HepG2 (cell line): ENCODE measurements at regions not wholly inside any gene's neighbourhood (a gene's known extent, or its start where the extent isn't known, plus 50 kb on each side); places are given as distances from the start of the nearest gene placed in this dataset.
A peak's percentile ranks its signal among the peaks of the same experiment; 100 is the strongest.

Experiments used
- BRCA1 ChIP-seq: sonication (generic); formaldehyde crosslinking; IDR thresholded peaks from 2 replicates; pipeline ENCODE4 v1.4.0; 2020; ENCODE audit warnings: missing genetic modification reagents
- HMG20B ChIP-seq: conservative IDR thresholded peaks from 2 replicates; pipeline ENCODE4 v1.6.1; 2016; ENCODE audit warnings: missing genetic modification reagents, missing compliant biosample characterization
- KAT7 ChIP-seq: IDR thresholded peaks from 2 replicates; pipeline ENCODE4 v1.6.1; 2018; ENCODE audit warnings: borderline replicate concordance, missing compliant biosample characterization
- KDM2A ChIP-seq: sonication (generic); formaldehyde crosslinking; IDR thresholded peaks from 2 replicates; pipeline ENCODE4 v1.4.0; 2020; ENCODE audit warnings: low read depth, missing genetic modification reagents, borderline replicate concordance
- MAFK ChIP-seq, 2 experiments: IDR thresholded peaks in 1 of 2; conservative IDR thresholded peaks in 1 of 2; 2 replicates each; pipeline ENCODE4 v1.6.1; 2011; ENCODE audit warnings: improper control_type of control experiment in 2 of 2, low read length in 2 of 2
- NBN ChIP-seq: fragments of 450-650 bp; conservative IDR thresholded peaks from 2 replicates; pipeline ENCODE4 v1.6.1; 2017
- PAX8 ChIP-seq: sonication (generic); formaldehyde crosslinking; IDR thresholded peaks from 2 replicates; pipeline ENCODE4 v1.8.0; 2022; ENCODE audit warnings: mild to moderate bottlenecking, missing genetic modification reagents, borderline replicate concordance
- PCBP1 ChIP-seq: fragments of 200-400 bp; formaldehyde crosslinking; IDR thresholded peaks from 2 replicates; pipeline ENCODE4 v1.6.1; 2017; ENCODE audit warnings: mild to moderate bottlenecking, low read depth, low read length, borderline replicate concordance
- PRPF4 ChIP-seq: fragments of 200-400 bp; formaldehyde crosslinking; IDR thresholded peaks from 2 replicates; pipeline ENCODE4 v1.6.1; 2016; ENCODE audit warnings: low read length, low read depth; ENCODE audit not compliant: poor library complexity, severe bottlenecking
- SAP130 ChIP-seq: IDR thresholded peaks from 2 replicates; pipeline ENCODE4 v1.6.1; 2016; ENCODE audit warnings: low read depth
- SKI ChIP-seq: fragments of 450-650 bp; IDR thresholded peaks from one replicate; pipeline ENCODE4 v1.6.1; 2018; ENCODE audit warnings: mild to moderate bottlenecking; ENCODE audit not compliant: partially characterized antibody
- SMAD9 ChIP-seq: sonication (generic); formaldehyde crosslinking; IDR thresholded peaks from 2 replicates; pipeline ENCODE4 v1.5.1; 2020; ENCODE audit warnings: mild to moderate bottlenecking, missing genetic modification reagents
- ZC3H4 ChIP-seq: sonication (generic); formaldehyde crosslinking; IDR thresholded peaks from 2 replicates; pipeline ENCODE4 v1.4.0; 2020; ENCODE audit warnings: missing genetic modification reagents, borderline replicate concordance
- ZFX ChIP-seq: sonication (generic); formaldehyde crosslinking; IDR thresholded peaks from 2 replicates; pipeline ENCODE4 v1.4.0; 2020; ENCODE audit warnings: mild to moderate bottlenecking, low read depth, missing genetic modification reagents, moderate library complexity
- ZMYM4 ChIP-seq: sonication (generic); formaldehyde crosslinking; IDR thresholded peaks from 2 replicates; pipeline ENCODE4 v1.8.1; 2023; ENCODE audit warnings: mild to moderate bottlenecking, missing genetic modification reagents
- ZNF30 ChIP-seq: sonication (generic); formaldehyde crosslinking; IDR thresholded peaks from 2 replicates; pipeline ENCODE4 v1.5.0; 2020; ENCODE audit warnings: mild to moderate bottlenecking, missing genetic modification reagents
- ZNF451 ChIP-seq: sonication (generic); formaldehyde crosslinking; IDR thresholded peaks from 2 replicates; pipeline ENCODE4 v1.5.0; 2020; ENCODE audit warnings: mild to moderate bottlenecking, missing genetic modification reagents
- ZNF496 ChIP-seq: sonication (generic); formaldehyde crosslinking; IDR thresholded peaks from 2 replicates; pipeline ENCODE4 v1.8.1; 2023; ENCODE audit warnings: mild to moderate bottlenecking, moderate library complexity, missing genetic modification reagents; ENCODE audit not compliant: insufficient replicate concordance
- ZNF570 ChIP-seq: sonication (generic); formaldehyde crosslinking; IDR thresholded peaks from 2 replicates; pipeline ENCODE4 v1.4.0; 2020; ENCODE audit warnings: mild to moderate bottlenecking, missing genetic modification reagents, borderline replicate concordance
- ZNF615 ChIP-seq: sonication (generic); formaldehyde crosslinking; IDR thresholded peaks from 2 replicates; pipeline ENCODE4 v1.5.0; 2020; ENCODE audit warnings: mild to moderate bottlenecking, missing genetic modification reagents, borderline replicate concordance
- ZSCAN31 ChIP-seq: sonication (generic); formaldehyde crosslinking; IDR thresholded peaks from 2 replicates; pipeline ENCODE4 v1.5.0; 2020; ENCODE audit warnings: low read depth, mild to moderate bottlenecking, missing genetic modification reagents
- TF ChIP-seq, protein P1 (sequence below): sonication (generic); formaldehyde crosslinking; IDR thresholded peaks from 2 replicates; pipeline ENCODE4 v1.4.0; 2020; ENCODE audit warnings: missing genetic modification reagents, borderline replicate concordance
- TF ChIP-seq, protein P2 (sequence below): sonication (generic); formaldehyde crosslinking; IDR thresholded peaks from 2 replicates; pipeline ENCODE4 v1.4.0; 2020; ENCODE audit warnings: low read depth, missing genetic modification reagents

DNA sequence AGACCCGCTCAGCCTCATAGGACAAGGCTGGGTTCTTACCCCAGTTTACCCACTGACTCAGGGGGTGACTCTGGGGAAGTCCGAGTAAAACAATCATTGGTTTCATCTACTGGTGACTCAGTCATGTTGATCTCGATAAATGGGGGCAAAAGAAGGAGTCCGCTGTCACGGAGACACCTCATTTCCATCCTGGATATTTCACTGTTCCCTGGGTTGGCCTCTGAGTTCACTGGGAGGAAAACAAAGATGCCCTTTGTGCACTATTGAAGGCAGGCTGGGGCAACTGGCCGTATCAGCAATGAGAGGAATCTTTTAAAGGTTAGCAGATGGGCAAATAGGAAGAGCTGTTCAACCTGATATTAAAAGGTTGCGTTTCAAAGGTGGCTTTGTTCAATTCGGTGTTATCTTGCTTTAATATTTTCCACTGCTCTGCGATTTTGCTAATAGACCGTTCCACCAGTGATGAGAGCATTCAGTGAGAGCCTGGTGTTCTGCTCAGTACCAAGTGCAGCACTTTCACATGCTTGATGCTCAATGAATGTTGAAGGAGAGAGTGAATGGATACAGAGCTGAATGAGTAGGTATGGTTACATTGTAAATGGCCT, 110.2 kb upstream of the EGFLAM start (continued):
- TF ChIP-seq ZFX (CRISPR knock-in tag) (0 out of 2 replicates have a peak, but pooled peaks have one; percentile 23), ZNF30 (no peak), NBN (no peak), ZNF496 (CRISPR knock-in tag) (no peak), KDM2A (no peak), ZNF615 (CRISPR knock-in tag) (0 out of 2 replicates have a peak, but pooled peaks have one; percentile 48), ZSCAN31 (CRISPR knock-in tag) (no peak), SKI (peak; percentile 19), PRPF4 (no peak), HMG20B (CRISPR knock-in tag) (no peak; the same call in 1 of the 2 replicates), ZNF451 (no peak), MAFK (conservative IDR thresholded peaks at IDR 0.05 in 1 of 2, IDR thresholded peaks at IDR 0.05 in 1 of 2; ENCODE audit: low read length in 2 of 2) (no peak), ZC3H4 (CRISPR knock-in tag) (no peak), SAP130 (CRISPR knock-in tag) (peak; percentile 64), KAT7 (CRISPR knock-in tag) (0 out of 2 replicates have a peak, but pooled peaks have one; percentile 20), PAX8 (CRISPR knock-in tag) (no peak), SMAD9 (CRISPR knock-in tag) (no peak), ZMYM4 (peak; percentile 78), PCBP1 (no peak), ZNF570 (no peak), BRCA1 (no peak)
- TF ChIP-seq, protein P1, sequence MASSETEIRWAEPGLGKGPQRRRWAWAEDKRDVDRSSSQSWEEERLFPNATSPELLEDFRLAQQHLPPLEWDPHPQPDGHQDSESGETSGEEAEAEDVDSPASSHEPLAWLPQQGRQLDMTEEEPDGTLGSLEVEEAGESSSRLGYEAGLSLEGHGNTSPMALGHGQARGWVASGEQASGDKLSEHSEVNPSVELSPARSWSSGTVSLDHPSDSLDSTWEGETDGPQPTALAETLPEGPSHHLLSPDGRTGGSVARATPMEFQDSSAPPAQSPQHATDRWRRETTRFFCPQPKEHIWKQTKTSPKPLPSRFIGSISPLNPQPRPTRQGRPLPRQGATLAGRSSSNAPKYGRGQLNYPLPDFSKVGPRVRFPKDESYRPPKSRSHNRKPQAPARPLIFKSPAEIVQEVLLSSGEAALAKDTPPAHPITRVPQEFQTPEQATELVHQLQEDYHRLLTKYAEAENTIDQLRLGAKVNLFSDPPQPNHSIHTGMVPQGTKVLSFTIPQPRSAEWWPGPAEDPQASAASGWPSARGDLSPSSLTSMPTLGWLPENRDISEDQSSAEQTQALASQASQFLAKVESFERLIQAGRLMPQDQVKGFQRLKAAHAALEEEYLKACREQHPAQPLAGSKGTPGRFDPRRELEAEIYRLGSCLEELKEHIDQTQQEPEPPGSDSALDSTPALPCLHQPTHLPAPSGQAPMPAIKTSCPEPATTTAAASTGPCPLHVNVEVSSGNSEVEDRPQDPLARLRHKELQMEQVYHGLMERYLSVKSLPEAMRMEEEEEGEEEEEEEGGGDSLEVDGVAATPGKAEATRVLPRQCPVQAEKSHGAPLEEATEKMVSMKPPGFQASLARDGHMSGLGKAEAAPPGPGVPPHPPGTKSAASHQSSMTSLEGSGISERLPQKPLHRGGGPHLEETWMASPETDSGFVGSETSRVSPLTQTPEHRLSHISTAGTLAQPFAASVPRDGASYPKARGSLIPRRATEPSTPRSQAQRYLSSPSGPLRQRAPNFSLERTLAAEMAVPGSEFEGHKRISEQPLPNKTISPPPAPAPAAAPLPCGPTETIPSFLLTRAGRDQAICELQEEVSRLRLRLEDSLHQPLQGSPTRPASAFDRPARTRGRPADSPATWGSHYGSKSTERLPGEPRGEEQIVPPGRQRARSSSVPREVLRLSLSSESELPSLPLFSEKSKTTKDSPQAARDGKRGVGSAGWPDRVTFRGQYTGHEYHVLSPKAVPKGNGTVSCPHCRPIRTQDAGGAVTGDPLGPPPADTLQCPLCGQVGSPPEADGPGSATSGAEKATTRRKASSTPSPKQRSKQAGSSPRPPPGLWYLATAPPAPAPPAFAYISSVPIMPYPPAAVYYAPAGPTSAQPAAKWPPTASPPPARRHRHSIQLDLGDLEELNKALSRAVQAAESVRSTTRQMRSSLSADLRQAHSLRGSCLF (CRISPR knock-in tag): peak; percentile 8; the same call in 1 of the 2 replicates
- TF ChIP-seq, protein P2, sequence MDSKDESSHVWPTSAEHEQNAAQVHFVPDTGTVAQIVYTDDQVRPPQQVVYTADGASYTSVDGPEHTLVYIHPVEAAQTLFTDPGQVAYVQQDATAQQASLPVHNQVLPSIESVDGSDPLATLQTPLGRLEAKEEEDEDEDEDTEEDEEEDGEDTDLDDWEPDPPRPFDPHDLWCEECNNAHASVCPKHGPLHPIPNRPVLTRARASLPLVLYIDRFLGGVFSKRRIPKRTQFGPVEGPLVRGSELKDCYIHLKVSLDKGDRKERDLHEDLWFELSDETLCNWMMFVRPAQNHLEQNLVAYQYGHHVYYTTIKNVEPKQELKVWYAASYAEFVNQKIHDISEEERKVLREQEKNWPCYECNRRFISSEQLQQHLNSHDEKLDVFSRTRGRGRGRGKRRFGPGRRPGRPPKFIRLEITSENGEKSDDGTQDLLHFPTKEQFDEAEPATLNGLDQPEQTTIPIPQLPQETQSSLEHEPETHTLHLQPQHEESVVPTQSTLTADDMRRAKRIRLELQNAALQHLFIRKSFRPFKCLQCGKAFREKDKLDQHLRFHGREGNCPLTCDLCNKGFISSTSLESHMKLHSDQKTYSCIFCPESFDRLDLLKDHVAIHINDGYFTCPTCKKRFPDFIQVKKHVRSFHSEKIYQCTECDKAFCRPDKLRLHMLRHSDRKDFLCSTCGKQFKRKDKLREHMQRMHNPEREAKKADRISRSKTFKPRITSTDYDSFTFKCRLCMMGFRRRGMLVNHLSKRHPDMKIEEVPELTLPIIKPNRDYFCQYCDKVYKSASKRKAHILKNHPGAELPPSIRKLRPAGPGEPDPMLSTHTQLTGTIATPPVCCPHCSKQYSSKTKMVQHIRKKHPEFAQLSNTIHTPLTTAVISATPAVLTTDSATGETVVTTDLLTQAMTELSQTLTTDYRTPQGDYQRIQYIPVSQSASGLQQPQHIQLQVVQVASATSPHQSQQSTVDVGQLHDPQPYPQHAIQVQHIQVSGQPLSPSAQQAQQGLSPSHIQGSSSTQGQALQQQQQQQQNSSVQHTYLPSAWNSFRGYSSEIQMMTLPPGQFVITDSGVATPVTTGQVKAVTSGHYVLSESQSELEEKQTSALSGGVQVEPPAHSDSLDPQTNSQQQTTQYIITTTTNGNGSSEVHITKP (CRISPR knock-in tag): peak; percentile 75; the same call in 1 of the 2 replicates
